ENCODE measurements at regions not wholly inside any gene's neighbourhood (a gene's known extent, or its start where the extent isn't known, plus 50 kb on each side); places are given as distances from the start of the nearest gene placed in this dataset.

DNA sequence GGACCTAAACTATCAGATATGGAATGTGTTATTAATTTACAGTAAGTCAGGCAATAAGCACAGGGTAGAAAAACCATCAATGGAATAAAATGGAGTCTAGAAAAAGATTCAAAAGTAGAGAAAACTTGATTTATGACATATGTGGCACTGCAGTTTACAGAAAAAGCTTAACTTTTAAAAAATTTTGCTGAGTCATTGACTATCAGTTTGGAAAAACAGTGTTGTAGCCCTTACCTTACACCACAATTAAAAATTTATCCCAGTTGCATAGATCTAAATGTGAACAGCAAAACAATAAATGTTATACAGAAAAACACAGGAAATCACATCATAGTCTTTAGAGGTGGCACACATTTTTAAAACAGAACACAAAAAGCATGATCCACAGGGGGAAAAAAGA lies 108.5 kb downstream of the USP22 start:
- TF ChIP-seq, protein P1, sequence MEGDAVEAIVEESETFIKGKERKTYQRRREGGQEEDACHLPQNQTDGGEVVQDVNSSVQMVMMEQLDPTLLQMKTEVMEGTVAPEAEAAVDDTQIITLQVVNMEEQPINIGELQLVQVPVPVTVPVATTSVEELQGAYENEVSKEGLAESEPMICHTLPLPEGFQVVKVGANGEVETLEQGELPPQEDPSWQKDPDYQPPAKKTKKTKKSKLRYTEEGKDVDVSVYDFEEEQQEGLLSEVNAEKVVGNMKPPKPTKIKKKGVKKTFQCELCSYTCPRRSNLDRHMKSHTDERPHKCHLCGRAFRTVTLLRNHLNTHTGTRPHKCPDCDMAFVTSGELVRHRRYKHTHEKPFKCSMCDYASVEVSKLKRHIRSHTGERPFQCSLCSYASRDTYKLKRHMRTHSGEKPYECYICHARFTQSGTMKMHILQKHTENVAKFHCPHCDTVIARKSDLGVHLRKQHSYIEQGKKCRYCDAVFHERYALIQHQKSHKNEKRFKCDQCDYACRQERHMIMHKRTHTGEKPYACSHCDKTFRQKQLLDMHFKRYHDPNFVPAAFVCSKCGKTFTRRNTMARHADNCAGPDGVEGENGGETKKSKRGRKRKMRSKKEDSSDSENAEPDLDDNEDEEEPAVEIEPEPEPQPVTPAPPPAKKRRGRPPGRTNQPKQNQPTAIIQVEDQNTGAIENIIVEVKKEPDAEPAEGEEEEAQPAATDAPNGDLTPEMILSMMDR (IDR thresholded peaks at IDR 0.05) = no peak
- no peak for TF ChIP-seq POLR2A (IDR thresholded peaks at IDR 0.05)
- H3K9me3 ChIP-seq = no peaks in the 10 kb centered on the region
- H3K4me1 ChIP-seq = peaks cover 0 to 11% of the 10 kb centered on the region in 2 donors
- DNase-seq = no peak
- H3K27me3 ChIP-seq = no peaks in the 10 kb centered on the region
- no peak overlapping the region for H3K27ac ChIP-seq
- no peak overlapping the region for H3K4me3 ChIP-seq (replicated peaks in 1 of 3)
- H3K36me3 ChIP-seq = no peaks in the 10 kb centered on the region
- intact Hi-C loops (cut with DNase I) = no loop called here

DNA sequence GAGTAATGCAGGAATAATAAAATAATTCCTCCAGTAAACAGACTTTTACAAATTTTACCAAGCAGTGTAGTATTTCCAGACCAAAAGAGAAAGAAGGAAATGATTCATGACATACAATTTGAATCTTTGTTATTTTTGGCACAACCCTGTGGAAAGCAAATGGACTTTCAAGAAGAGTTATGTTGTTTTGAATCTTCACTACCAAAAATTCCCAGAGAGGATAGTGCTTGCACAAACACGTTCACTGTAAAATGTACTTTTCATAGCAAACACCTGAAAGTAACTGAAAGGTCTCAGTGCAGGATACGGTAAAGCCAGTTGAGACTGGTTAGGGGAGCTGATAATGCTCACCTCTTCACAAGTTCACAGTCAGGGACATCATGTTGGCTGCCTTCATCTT lies 107.1 kb downstream of the USP22 start:
- no peaks in the 10 kb centered on the region for H3K27me3 ChIP-seq
- 10 to 19% methylated on average over 2 of the region's 2 CpGs for WGBS, 2 donors
- no peaks in the 10 kb centered on the region for H3K36me3 ChIP-seq
- TF ChIP-seq, protein P1 (IDR thresholded peaks at IDR 0.05) = no peak
- no peak for TF ChIP-seq POLR2A (IDR thresholded peaks at IDR 0.05)
- H3K4me1 ChIP-seq = peaks cover 0 to 11% of the 10 kb centered on the region in 2 donors
- no peak overlapping the region for H3K4me3 ChIP-seq (replicated peaks in 1 of 3)
- intact Hi-C loops (cut with DNase I) = no loop called here
- DNase-seq = no peak
- H3K27ac ChIP-seq = peak overlapping the region in 1 of 3 donors; percentile 35
- no peaks in the 10 kb centered on the region for H3K9me3 ChIP-seq

DNA sequence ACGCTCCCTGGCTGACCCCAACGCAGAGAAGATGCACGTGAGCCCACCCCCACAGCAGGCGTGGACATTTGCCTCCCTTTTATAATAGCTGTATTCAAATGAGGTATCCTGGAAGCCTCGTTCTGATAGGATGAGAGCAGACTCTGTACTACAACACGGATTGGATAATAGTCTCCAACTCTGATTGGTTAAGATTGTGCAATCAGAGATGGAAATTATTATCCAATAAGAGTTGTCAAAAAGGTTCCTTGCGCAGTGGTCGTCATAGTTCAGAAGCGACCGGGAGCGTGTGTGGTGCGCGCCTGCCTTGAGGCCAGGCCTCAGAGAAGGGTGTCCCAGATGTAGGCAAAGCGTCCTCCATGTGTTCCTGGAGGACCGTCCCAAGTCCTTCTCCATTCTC lies 104.6 kb downstream of the USP22 start:
- 95% methylated on average over 15 of the region's 15 CpGs for WGBS, 2 donors
- Histone ChIP-seq H3K4me3 (replicated peaks in 1 of 3) (no peak overlapping the region), H3K27ac (no peak overlapping the region), H3K36me3 (no peaks in the 10 kb centered on the region), H3K9me3 (no peaks in the 10 kb centered on the region), H3K4me1 (peaks cover 0 to 11% of the 10 kb centered on the region in 2 donors), H3K27me3 (no peaks in the 10 kb centered on the region)
- intact Hi-C loops (cut with DNase I) = no loop called here
- no peak for DNase-seq
- TF ChIP-seq, protein P1 (IDR thresholded peaks at IDR 0.05) = no peak
- TF ChIP-seq POLR2A (IDR thresholded peaks at IDR 0.05) = no peak

DNA sequence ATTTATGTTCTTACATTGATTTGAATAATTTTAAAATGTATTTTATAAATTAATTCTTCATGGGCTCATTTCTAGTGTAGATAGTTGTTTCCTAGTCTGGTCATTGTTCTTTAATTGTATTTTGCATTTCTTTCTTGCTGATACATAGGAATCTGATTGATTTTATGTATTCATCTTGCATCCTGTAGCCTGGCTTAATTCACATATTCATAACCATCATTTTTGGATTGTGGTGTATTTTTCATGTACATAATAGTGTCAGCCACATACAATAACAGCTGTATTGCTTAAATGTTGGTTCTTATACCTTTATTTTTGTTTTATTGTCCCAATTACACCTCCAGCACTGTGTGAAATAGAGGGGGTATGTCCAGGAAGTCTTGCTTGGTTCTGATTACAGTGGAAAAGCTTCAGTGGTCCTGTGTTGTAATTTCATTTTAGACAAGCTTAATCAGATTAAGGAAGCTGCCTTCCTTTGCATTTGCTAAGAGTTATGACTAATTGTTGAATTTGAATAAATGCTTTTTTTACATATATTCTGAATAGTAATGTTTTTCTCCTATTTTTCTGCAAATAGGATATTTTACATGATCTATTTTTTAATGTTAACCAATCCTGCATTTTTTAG lies 103.7 kb downstream of the USP22 start:
- Histone ChIP-seq H3K4me1 (peaks cover 0 to 11% of the 10 kb centered on the region in 2 donors), H3K27me3 (no peaks in the 10 kb centered on the region), H3K4me3 (replicated peaks in 1 of 3) (no peak overlapping the region), H3K9me3 (no peaks in the 10 kb centered on the region), H3K27ac (no peak overlapping the region), H3K36me3 (no peaks in the 10 kb centered on the region)
- DNase-seq = no peak
- intact Hi-C loops (cut with DNase I) = no loop called here
- TF ChIP-seq, protein P1 (IDR thresholded peaks at IDR 0.05) = no peak
- TF ChIP-seq POLR2A (IDR thresholded peaks at IDR 0.05) = no peak

DNA sequence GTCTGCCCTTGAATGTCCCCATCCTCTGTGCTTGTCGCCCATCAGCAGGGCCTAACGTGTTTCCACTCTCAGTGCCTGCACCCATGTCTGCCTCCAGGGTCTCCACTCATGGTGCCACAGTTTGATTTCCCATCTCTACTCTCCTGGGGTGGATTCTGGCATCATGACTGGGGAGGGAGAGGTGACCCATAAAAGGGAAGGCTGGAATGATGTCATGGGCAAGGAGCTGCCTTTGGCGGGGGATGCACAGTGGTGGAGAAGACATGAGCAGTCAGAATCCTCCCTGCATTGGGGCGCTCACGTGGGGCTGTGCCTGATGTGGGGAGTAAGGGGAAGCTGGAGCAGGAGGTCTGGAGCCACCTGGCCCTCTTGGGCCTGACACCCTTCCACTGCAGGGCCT lies 100.9 kb downstream of the USP22 start:
- no peak for DNase-seq
- intact Hi-C loops (cut with DNase I) = no loop called here
- Histone ChIP-seq H3K4me3 (replicated peaks in 1 of 3) (no peak overlapping the region), H3K36me3 (no peaks in the 10 kb centered on the region), H3K4me1 (no peaks in the 10 kb centered on the region), H3K27ac (no peak overlapping the region), H3K27me3 (no peaks in the 10 kb centered on the region), H3K9me3 (no peaks in the 10 kb centered on the region)
- WGBS, 2 donors = 92 to 100% methylated on average over 5 of the region's 5 CpGs
- no peak for TF ChIP-seq POLR2A (IDR thresholded peaks at IDR 0.05)
- TF ChIP-seq, protein P1 (IDR thresholded peaks at IDR 0.05) = no peak
